Left ventricle myocardium inferior (tissue), 1 donor: ENCODE measurements at regions not wholly inside any gene's neighbourhood (a gene's known extent, or its start where the extent isn't known, plus 50 kb on each side); places are given as distances from the start of the nearest gene placed in this dataset.

Experiments
- DNase-seq: peaks from one replicate; pipeline ENCODE4 v3.0.0-alpha.2; 2020
- H3K27ac ChIP-seq: fragments of 200-600 bp; replicated peaks from 2 replicates; pipeline ENCODE4 v1.8.0; 2021
- H3K27me3 ChIP-seq: fragments of 200-600 bp; 2 replicates; pipeline ENCODE4 v1.8.0; 2021; ENCODE audit warnings: low read depth
- H3K36me3 ChIP-seq: fragments of 200-600 bp; 2 replicates; pipeline ENCODE4 v1.8.0; 2021
- H3K4me1 ChIP-seq: fragments of 200-600 bp; 2 replicates; pipeline ENCODE4 v1.8.0; 2021
- H3K4me3 ChIP-seq: fragments of 200-600 bp; 2 replicates; pipeline ENCODE4 v1.8.0; 2021; ENCODE audit warnings: mild to moderate bottlenecking, moderate library complexity
- H3K9me3 ChIP-seq: fragments of 200-600 bp; replicated peaks from 2 replicates; pipeline ENCODE4 v1.8.0; 2021
- intact Hi-C: fragments of 100-400 bp; cut with micrococcal nuclease; formaldehyde crosslinking; loops from one replicate; pipeline ENCODE4 v1.11.0; 2022
- TF ChIP-seq, protein P1 (sequence below): fragments of 200-600 bp; IDR thresholded peaks from 2 replicates; pipeline ENCODE4 v1.8.0; 2021; ENCODE audit warnings: antibody characterized with exemption, mild to moderate bottlenecking, borderline replicate concordance
- donor health status: DM: no; HTN: yes; CAD: no; lungs with severe emphysema.

DNA sequence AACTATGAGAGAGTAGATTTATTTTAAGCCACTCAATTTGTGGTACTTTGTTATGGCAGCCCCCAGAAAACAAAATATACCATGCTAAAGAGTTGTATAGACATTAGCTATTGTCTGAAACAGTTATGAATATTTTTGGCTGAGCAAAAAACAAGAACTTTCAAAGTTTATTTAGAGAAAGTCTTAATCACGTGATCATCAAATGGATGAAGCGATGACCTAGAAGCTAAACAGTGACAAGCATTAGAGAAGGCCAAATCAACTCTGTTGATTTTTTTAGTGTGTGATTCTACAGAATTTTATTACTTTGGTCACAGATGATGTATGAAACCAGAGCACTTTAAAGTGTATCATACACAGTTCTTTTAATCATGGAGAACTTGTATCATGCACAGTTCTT is 1247.9 kb upstream of the MAP3K7 start:
- H3K27ac ChIP-seq, result no peak overlapping the region
- H3K4me1 ChIP-seq, result no peaks in the 10 kb centered on the region
- TF ChIP-seq, protein P1, sequence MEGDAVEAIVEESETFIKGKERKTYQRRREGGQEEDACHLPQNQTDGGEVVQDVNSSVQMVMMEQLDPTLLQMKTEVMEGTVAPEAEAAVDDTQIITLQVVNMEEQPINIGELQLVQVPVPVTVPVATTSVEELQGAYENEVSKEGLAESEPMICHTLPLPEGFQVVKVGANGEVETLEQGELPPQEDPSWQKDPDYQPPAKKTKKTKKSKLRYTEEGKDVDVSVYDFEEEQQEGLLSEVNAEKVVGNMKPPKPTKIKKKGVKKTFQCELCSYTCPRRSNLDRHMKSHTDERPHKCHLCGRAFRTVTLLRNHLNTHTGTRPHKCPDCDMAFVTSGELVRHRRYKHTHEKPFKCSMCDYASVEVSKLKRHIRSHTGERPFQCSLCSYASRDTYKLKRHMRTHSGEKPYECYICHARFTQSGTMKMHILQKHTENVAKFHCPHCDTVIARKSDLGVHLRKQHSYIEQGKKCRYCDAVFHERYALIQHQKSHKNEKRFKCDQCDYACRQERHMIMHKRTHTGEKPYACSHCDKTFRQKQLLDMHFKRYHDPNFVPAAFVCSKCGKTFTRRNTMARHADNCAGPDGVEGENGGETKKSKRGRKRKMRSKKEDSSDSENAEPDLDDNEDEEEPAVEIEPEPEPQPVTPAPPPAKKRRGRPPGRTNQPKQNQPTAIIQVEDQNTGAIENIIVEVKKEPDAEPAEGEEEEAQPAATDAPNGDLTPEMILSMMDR, result no peak
- H3K9me3 ChIP-seq, result no peaks in the 10 kb centered on the region
- H3K4me3 ChIP-seq, result no peak overlapping the region
- no peaks in the 10 kb centered on the region for H3K27me3 ChIP-seq
- DNase-seq, result no peak
- H3K36me3 ChIP-seq, result no peaks in the 10 kb centered on the region
- intact Hi-C loops, result no loop called here

DNA sequence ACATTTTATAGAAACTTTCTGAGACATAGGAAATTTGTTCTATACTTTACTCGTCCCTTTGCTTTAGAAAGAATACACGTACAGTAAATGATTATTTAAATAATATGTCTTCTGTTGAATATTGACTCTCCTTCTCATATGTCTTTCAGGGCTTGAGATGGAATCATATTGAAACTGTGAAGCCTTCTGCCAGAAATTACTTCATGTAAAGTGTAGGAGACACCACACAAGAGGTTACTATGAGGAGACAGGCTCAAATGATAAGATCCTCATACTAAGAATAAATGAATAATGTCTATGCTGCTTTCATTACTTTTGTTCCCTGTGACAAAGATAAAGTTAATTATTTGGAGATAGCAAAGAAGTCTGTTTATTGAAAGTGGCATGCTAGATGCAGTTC is 1240.3 kb upstream of the MAP3K7 start:
- no peak for DNase-seq
- TF ChIP-seq, protein P1, result no peak
- H3K36me3 ChIP-seq, result no peaks in the 10 kb centered on the region
- H3K27ac ChIP-seq, result no peak overlapping the region
- H3K27me3 ChIP-seq, result no peaks in the 10 kb centered on the region
- no peaks in the 10 kb centered on the region for H3K4me1 ChIP-seq
- H3K4me3 ChIP-seq, result no peak overlapping the region
- no peaks in the 10 kb centered on the region for H3K9me3 ChIP-seq
- intact Hi-C loops, result no loop called here

DNA sequence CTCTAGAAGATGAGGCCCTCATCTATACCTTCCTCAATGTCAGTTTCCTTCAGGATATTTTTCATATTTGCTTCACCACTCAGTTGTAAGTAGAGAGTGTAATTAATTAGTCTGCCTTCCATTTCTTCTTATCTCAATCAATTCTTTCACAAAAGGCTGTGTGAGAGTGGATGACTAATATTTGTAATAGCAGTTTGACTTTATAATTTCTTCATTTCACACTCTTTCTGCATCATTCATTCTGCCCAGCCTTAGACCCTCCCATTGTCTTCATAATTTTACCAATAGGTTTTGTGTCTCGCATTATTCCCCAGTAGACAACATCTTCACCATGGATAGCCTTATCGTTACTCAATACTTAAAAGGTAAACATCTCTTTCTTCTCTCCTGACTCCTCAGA is 1239.3 kb upstream of the MAP3K7 start:
- no peaks in the 10 kb centered on the region for H3K4me1 ChIP-seq
- H3K27ac ChIP-seq, result no peak overlapping the region
- H3K36me3 ChIP-seq, result no peaks in the 10 kb centered on the region
- intact Hi-C loops, result no loop called here
- H3K27me3 ChIP-seq, result no peaks in the 10 kb centered on the region
- no peaks in the 10 kb centered on the region for H3K9me3 ChIP-seq
- H3K4me3 ChIP-seq, result no peak overlapping the region
- no peak for DNase-seq
- TF ChIP-seq, protein P1, result no peak

DNA sequence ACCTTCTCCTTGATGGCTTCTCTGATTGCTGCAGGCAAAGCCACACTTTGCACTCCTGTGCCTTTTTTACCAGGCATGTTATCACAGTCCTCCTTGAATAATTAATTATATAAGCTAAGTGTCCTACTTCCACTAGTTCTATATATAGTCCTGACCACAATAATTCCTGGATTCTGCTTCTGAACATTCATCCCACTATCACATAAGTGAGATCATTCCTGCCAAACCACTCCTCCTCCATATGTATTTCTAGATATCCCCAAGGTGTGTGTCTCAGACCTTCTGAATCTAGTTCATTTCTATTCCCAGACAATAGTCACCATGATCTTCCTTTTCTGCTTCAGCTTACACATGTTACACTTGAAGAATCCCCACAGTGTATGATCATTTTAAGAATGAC is 1237.5 kb upstream of the MAP3K7 start:
- H3K27me3 ChIP-seq, result no peaks in the 10 kb centered on the region
- TF ChIP-seq, protein P1, result no peak
- no peak overlapping the region for H3K27ac ChIP-seq
- H3K9me3 ChIP-seq, result no peaks in the 10 kb centered on the region
- intact Hi-C loops, result no loop called here
- H3K4me3 ChIP-seq, result no peak overlapping the region
- no peak for DNase-seq
- no peaks in the 10 kb centered on the region for H3K4me1 ChIP-seq
- H3K36me3 ChIP-seq, result no peaks in the 10 kb centered on the region

DNA sequence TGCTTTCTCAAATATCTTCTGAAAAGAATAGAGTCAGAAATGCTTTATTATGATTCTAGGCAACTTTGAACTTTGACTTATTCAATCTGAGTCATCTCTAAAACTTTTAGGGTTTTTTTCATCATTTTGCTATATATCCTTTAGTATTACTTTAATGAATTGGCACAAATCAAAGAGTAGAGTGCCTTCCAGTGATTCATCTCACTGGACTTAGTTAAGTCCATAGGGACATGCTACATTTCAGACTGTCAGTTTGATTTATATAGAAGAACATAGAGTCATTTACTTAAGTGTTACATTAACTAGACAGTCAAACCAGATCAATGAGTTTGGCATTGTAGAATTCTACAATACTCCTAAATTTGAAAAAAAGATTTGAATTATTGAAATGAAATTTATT is 1235.7 kb upstream of the MAP3K7 start:
- intact Hi-C loops, result no loop called here
- Histone ChIP-seq H3K36me3 (no peaks in the 10 kb centered on the region), H3K27me3 (no peaks in the 10 kb centered on the region), H3K4me3 (no peak overlapping the region), H3K9me3 (no peaks in the 10 kb centered on the region), H3K4me1 (no peaks in the 10 kb centered on the region), H3K27ac (no peak overlapping the region)
- DNase-seq, result no peak
- TF ChIP-seq, protein P1, result no peak

DNA sequence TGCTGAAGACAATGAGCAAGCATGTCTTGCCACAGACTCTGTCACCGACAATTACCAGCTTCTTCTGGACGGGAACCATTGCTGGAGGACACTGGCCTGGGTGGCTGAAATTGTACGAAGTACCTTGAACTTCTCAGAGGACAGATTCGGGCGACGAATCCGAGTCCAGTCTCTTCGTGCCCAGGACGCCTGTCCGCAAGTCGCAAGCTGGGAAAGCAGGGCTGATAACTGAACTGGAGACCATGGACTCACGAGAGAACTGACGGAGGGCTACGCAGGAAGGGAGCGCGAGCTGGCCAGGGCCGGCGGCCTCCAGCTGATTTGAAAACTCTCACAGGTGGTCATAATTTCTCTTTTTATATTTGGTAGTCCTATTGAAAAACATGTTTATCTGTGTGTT is 1229.5 kb upstream of the MAP3K7 start:
- Histone ChIP-seq H3K9me3 (no peaks in the 10 kb centered on the region), H3K27me3 (no peaks in the 10 kb centered on the region), H3K4me3 (no peak overlapping the region), H3K27ac (no peak overlapping the region), H3K36me3 (no peaks in the 10 kb centered on the region), H3K4me1 (no peaks in the 10 kb centered on the region)
- TF ChIP-seq, protein P1, result no peak
- intact Hi-C loops, result no loop called here
- DNase-seq, result no peak
